NB4 (cell line): ENCODE measurements at regions not wholly inside any gene's neighbourhood (a gene's known extent, or its start where the extent isn't known, plus 50 kb on each side); places are given as distances from the start of the nearest gene placed in this dataset.
"Not testable (repeated sequence)": the region's sequence is repeated elsewhere in the genome, so short reads cannot be mapped to it uniquely, and the experiment has no call there.

Source experiments
- DNase-seq: peaks from one replicate; pipeline ENCODE4 v3.0.0; 2010; ENCODE audit warnings: low read depth
- H3K4me3 ChIP-seq: one replicate; pipeline ENCODE4 v1.5.1; 2011; ENCODE audit warnings: mild to moderate bottlenecking, low read depth, low read length, moderate library complexity
- CTCF ChIP-seq: IDR thresholded peaks from one replicate; pipeline ENCODE4 v1.5.1; 2012; ENCODE audit warnings: low read depth, low read length
- MAX ChIP-seq: IDR thresholded peaks from 2 replicates; pipeline ENCODE4 v1.6.1; 2011; ENCODE audit warnings: low read depth, low read length
- MYC ChIP-seq: IDR thresholded peaks from 2 replicates; pipeline ENCODE4 v1.6.1; 2011; ENCODE audit warnings: low read depth, low read length
- POLR2A ChIP-seq: IDR thresholded peaks from 2 replicates; pipeline ENCODE4 v1.6.1; 2011; ENCODE audit warnings: mild to moderate bottlenecking; ENCODE audit not compliant: insufficient read length; ENCODE audit errors: extremely low read depth

DNA sequence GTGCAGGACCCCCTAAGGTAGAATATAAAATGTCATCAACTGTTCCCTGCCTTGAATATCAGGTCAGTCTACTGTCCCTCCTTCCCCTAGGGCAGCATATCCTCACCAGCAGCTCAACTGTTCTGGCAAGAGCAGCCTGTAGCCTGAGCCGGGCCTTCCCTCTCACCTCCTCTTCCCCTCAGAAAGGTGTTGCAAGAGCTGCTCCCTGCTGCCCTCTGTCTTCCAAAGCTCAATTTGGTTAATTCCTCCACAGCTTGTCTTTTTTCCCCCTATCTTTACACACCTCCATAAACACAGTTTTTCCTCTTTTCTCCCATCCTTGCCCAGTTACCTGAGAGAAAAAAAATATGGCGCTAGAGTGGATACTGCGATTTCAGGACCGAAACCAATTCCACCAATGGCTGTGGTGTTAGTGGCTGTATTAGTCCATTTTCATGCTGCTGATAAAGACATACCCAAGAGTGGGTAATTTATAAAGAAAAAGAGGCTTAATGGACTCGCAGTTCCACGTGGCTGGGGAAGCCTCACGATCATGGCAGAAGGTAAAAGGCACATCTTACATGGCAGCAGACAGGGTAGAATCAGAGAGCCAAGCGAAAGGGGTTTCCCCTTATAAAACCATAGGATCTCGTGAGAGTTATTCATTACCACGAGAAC lies 184.7 kb downstream of the MREG start:
- TF ChIP-seq MYC (no peak), CTCF (peak; percentile 83)
- H3K4me3 ChIP-seq: no peak overlapping the region
- peak; percentile 80 for DNase-seq

GRCh38 chr2:215826838-215827441 lies 186.4 kb downstream of the MREG start:
- no peak for DNase-seq

DNA sequence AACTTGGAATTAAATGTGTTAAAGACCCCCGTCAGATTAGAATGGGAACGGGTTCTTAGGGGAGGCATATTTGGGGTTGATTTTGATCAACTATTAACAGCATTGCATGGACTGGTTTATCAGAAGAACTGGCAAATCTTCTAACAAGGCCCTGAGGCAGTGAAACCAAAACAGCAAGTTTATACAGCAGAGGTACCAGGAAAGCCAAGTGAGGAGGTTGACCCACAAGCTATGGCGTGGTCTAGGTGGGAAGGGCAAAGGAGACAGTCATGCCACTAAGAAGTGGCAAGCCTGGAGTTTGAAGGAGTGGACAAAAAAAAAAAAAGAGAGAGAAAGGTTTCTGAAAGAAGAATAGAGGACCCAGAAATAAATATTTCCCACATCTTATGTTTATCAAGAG lies 187.0 kb downstream of the MREG start:
- no peak for DNase-seq
- H3K4me3 ChIP-seq: no peak overlapping the region
- TF ChIP-seq POLR2A (no peak), CTCF (no peak), MAX (no peak), MYC (no peak)

More at GRCh38 chr2:215826838-215827441, 186.4 kb downstream of the MREG start:
- TF ChIP-seq MAX (no peak), CTCF (no peak), POLR2A (no peak), MYC (no peak)
- H3K4me3 ChIP-seq: no peak overlapping the region

DNA sequence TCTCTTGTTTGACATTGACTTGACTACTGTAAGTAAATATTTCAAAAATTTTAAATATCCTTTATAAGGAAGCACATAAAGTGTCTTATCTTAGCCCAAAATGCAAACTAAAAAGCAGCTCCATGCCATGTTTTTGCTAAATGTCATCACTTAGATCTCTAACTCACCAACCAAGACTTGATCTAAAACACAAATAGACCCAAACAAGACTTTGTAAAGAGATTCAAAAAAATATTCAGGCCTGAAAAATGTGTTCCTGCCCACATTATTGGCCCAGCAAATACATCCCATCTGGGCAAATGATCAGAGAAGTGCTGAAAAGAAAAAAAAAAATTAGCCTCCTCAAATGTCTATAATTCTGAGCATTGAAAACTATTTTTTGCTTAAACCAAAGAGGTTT lies 187.6 kb downstream of the MREG start:
- DNase-seq: no peak
- TF ChIP-seq CTCF: no peak
- no peak overlapping the region for H3K4me3 ChIP-seq

DNA sequence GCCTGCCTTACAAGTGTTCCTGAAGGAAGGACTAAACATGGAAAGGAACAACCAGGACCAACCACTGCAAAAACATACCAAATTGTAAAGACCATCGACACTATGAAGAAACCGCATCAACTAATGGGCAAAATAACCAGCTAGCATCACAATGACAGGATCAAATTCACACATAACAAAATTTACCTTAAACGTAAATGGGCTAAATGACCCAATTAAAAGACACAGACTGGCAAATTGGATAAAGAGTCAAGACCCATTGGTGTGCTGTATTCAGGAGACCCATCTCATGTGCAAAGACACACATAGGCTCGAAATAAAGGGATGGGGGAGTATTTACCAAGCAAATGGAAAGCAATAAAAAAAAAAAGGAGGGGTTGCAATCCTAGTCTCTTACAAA lies 192.1 kb downstream of the MREG start:
- not testable (repeated sequence) for DNase-seq

GRCh38 chr2:215819713-215820112 lies 193.6 kb downstream of the MREG start:
- not testable (repeated sequence) for DNase-seq, H3K4me3 ChIP-seq

More for the DNA sequence above, 192.1 kb downstream of the MREG start:
- not testable (repeated sequence) for H3K4me3 ChIP-seq

DNA sequence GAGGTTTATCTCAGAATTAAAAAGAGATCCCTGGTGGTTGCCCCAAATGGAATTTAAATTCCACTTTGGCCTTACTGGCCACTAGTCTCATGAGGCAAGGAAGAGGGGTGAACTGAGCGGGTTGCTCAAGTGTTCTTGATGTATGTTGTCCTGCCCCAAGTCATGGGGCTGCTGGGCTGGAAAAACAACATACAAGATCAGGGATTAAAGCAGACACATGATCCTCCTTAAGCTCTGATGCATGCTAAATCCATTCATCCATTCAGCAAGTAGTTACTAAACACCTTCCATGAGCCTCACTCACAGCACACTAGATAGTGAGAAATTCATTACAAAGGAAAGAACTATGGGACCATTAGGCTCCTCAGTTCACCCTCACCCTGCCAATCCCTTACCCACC lies 196.3 kb downstream of the MREG start:
- H3K4me3 ChIP-seq: no peak overlapping the region
- TF ChIP-seq MAX (no peak), POLR2A (no peak), CTCF (no peak), MYC (no peak)
- no peak for DNase-seq
